ENCODE measurements at regions not wholly inside any gene's neighbourhood (a gene's known extent, or its start where the extent isn't known, plus 50 kb on each side); places are given as distances from the start of the nearest gene placed in this dataset.

DNA sequence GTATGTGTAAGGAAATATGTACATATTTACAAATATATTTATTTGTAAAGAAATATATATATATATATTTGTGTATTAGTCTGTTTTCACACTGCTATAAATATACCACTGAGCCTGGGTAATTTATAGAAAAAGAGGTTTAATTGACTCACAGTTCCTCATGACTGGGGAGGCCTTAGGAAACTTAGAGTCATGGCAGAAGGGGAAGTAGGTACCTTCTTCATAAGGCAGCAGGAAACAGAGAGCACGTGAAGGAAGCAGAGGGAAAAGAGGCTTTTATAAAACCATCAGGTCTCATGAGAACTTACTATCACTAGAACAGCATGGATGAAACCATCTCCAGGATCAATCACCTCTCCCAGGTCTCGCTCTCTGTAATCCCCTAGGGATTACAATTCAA is 644.5 kb upstream of the HS3ST5 start:
- no peak overlapping the region for H3K27ac ChIP-seq
- DNase-seq (ENCODE audit: low read depth in 1 of 2, low spot score in 1 of 2) (no peak), ATAC-seq (no peak), FAIRE-seq (no peak)
- TF ChIP-seq NR3C1 (IDR thresholded peaks at IDR 0.05): no peak
- TF ChIP-seq, protein P1, sequence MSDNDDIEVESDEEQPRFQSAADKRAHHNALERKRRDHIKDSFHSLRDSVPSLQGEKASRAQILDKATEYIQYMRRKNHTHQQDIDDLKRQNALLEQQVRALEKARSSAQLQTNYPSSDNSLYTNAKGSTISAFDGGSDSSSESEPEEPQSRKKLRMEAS (IDR thresholded peaks at IDR 0.05): no peak
- no peak for TF ChIP-seq KDM5A (IDR thresholded peaks at IDR 0.05)
- no peak for TF ChIP-seq FOXS1 (CRISPR knock-in tag; IDR thresholded peaks at IDR 0.05)
- TF ChIP-seq HEYL (CRISPR knock-in tag; IDR thresholded peaks at IDR 0.05): no peak
- TF ChIP-seq, protein P2, sequence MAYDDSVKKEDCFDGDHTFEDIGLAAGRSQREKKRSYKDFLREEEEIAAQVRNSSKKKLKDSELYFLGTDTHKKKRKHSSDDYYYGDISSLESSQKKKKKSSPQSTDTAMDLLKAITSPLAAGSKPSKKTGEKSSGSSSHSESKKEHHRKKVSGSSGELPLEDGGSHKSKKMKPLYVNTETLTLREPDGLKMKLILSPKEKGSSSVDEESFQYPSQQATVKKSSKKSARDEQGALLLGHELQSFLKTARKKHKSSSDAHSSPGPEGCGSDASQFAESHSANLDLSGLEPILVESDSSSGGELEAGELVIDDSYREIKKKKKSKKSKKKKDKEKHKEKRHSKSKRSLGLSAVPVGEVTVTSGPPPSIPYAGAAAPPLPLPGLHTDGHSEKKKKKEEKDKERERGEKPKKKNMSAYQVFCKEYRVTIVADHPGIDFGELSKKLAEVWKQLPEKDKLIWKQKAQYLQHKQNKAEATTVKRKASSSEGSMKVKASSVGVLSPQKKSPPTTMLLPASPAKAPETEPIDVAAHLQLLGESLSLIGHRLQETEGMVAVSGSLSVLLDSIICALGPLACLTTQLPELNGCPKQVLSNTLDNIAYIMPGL (CRISPR knock-in tag; IDR thresholded peaks at IDR 0.05; ENCODE audit: borderline replicate concordance): no peak
- TF ChIP-seq, protein P3, sequence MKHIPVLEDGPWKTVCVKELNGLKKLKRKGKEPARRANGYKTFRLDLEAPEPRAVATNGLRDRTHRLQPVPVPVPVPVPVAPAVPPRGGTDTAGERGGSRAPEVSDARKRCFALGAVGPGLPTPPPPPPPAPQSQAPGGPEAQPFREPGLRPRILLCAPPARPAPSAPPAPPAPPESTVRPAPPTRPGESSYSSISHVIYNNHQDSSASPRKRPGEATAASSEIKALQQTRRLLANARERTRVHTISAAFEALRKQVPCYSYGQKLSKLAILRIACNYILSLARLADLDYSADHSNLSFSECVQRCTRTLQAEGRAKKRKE (CRISPR knock-in tag; IDR thresholded peaks at IDR 0.05; ENCODE audit: low read depth): no peak
- no peak for TF ChIP-seq HOXA7 (CRISPR knock-in tag; IDR thresholded peaks at IDR 0.05)
- no peak for TF ChIP-seq ZFP36 (IDR thresholded peaks at IDR 0.05; ENCODE audit: borderline replicate concordance, partially characterized antibody)
- TF ChIP-seq JUNB (IDR thresholded peaks at IDR 0.05): no peak
- TF ChIP-seq ZC3H11A (IDR thresholded peaks at IDR 0.05): no peak
- no peak overlapping the region for H3K4me3 ChIP-seq
- ChIA-PET POLR2A (no interaction called here), CTCF (no interaction called here)
- 4% methylated on average over 2 of the region's 2 CpGs for whole genome bisulfite sequencing (ENCODE audit: missing lambda C conversion rate)
- H3K4me2 ChIP-seq: no peak overlapping the region
- H3K9me3 ChIP-seq: no peaks in the 10 kb centered on the region
- no peaks in the 10 kb centered on the region for H3K4me1 ChIP-seq

DNA sequence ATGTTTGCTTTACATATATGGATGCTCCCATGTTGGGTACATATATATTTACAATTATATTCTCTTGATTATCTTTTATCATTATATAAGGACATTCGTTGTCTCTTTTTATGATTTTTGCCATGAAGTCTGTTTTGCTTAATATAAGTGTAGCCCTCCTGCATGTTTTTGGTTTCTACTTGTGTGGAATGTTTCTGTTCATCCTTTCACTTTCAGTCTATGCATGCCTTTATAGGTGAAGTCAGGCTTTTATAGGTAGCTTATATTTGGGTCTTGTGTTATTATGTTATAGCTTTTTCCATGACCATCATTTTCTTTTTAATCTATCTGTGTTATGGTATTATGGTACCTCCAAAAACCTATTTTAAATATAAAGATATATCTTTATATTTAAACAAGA is 612.5 kb upstream of the HS3ST5 start:
- TF ChIP-seq MAZ (IDR thresholded peaks at IDR 0.05; ENCODE audit: borderline replicate concordance, low read depth, low read length) (no peak), POLR2A (IDR thresholded peaks at IDR 0.05; ENCODE audit: low read length) (no peak), RAD21 (conservative IDR thresholded peaks at IDR 0.05 in 1 of 2, IDR thresholded peaks at IDR 0.05 in 1 of 2) (no peak), ZC3H11A (IDR thresholded peaks at IDR 0.05) (no peak), CBX2 (IDR thresholded peaks at IDR 0.05; ENCODE audit: borderline replicate concordance, low read depth) (no peak), EP300 (IDR thresholded peaks at IDR 0.05) (no peak), HDAC2 (IDR thresholded peaks at IDR 0.05) (no peak), ZFP36 (IDR thresholded peaks at IDR 0.05; ENCODE audit: borderline replicate concordance, partially characterized antibody) (no peak), GATA3 (IDR thresholded peaks at IDR 0.05; ENCODE audit: borderline replicate concordance) (no peak)
- TF ChIP-seq, protein P2 (CRISPR knock-in tag; IDR thresholded peaks at IDR 0.05; ENCODE audit: borderline replicate concordance): no peak
- TF ChIP-seq, protein P4, sequence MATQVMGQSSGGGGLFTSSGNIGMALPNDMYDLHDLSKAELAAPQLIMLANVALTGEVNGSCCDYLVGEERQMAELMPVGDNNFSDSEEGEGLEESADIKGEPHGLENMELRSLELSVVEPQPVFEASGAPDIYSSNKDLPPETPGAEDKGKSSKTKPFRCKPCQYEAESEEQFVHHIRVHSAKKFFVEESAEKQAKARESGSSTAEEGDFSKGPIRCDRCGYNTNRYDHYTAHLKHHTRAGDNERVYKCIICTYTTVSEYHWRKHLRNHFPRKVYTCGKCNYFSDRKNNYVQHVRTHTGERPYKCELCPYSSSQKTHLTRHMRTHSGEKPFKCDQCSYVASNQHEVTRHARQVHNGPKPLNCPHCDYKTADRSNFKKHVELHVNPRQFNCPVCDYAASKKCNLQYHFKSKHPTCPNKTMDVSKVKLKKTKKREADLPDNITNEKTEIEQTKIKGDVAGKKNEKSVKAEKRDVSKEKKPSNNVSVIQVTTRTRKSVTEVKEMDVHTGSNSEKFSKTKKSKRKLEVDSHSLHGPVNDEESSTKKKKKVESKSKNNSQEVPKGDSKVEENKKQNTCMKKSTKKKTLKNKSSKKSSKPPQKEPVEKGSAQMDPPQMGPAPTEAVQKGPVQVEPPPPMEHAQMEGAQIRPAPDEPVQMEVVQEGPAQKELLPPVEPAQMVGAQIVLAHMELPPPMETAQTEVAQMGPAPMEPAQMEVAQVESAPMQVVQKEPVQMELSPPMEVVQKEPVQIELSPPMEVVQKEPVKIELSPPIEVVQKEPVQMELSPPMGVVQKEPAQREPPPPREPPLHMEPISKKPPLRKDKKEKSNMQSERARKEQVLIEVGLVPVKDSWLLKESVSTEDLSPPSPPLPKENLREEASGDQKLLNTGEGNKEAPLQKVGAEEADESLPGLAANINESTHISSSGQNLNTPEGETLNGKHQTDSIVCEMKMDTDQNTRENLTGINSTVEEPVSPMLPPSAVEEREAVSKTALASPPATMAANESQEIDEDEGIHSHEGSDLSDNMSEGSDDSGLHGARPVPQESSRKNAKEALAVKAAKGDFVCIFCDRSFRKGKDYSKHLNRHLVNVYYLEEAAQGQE (IDR thresholded peaks at IDR 0.05): no peak
- H3K4me2 ChIP-seq: no peak overlapping the region
- no peak for ATAC-seq
- H3K4me1 ChIP-seq: no peaks in the 10 kb centered on the region
- H3K27ac ChIP-seq: no peak overlapping the region
- POLR2A ChIA-PET: no interaction called here
- 0% methylated on average over 1 of the region's 1 CpG for WGBS (ENCODE audit: missing lambda C conversion rate)
- H3K9me3 ChIP-seq: no peaks in the 10 kb centered on the region
- no peak for DNase-seq (ENCODE audit: low read depth in 1 of 2, low spot score in 1 of 2)
- H3K4me3 ChIP-seq: no peak overlapping the region
- CTCF ChIA-PET: no interaction called here
- no peak for FAIRE-seq
